CD14-positive monocyte (primary cell): ENCODE measurements at regions not wholly inside any gene's neighbourhood (a gene's known extent, or its start where the extent isn't known, plus 50 kb on each side); places are given as distances from the start of the nearest gene placed in this dataset.

Source experiments
- DNase-seq, 3 donors: peaks; one replicate each; pipeline ENCODE4 v3.0.0-alpha.2; 2011 to 2022
- H2AFZ ChIP-seq: 2 replicates; pipeline ENCODE4 v1.6.0; 2012; ENCODE audit warnings: mild to moderate bottlenecking, low read depth, low read length, inconsistent platforms; ENCODE audit not compliant: insufficient read depth, poor library complexity, severe bottlenecking
- H3K27ac ChIP-seq, 2 donors: 1 replicate in 1 of 2; 2 replicates in 1 of 2; pipeline ENCODE4 v1.5.1; 2012 to 2013; ENCODE audit warnings: low read length in 2 of 2, control low read depth in 1 of 2, inconsistent platforms in 1 of 2, low read depth in 1 of 2, mild to moderate bottlenecking in 1 of 2
- H3K27me3 ChIP-seq, 2 donors: one replicate each; pipeline versions ENCODE4 v1.6.0 to v1.6.1; 2011 to 2013; ENCODE audit warnings: low read length in 2 of 2; ENCODE audit not compliant: control insufficient read depth in 2 of 2, insufficient read depth in 2 of 2
- H3K36me3 ChIP-seq, 2 donors: replicated peaks in 1 of 2; 1 replicate in 1 of 2; 2 replicates in 1 of 2; pipeline versions ENCODE4 v1.5.1 to v1.6.1; 2012 to 2013; ENCODE audit warnings: low read length in 2 of 2, control low read depth in 1 of 2, inconsistent platforms in 1 of 2, mild to moderate bottlenecking in 1 of 2; ENCODE audit not compliant: insufficient read depth in 2 of 2, control insufficient read depth in 1 of 2
- H3K4me1 ChIP-seq, 2 donors: 1 replicate in 1 of 2; 2 replicates in 1 of 2; pipeline versions ENCODE4 v1.5.1 to v1.6.1; 2012 to 2013; ENCODE audit warnings: low read length in 2 of 2, control low read depth in 1 of 2, inconsistent platforms in 1 of 2, mild to moderate bottlenecking in 1 of 2, moderate library complexity in 1 of 2; ENCODE audit not compliant: insufficient read depth in 2 of 2, control insufficient read depth in 1 of 2
- H3K4me2 ChIP-seq: replicated peaks from 2 replicates; pipeline ENCODE3; 2012; ENCODE audit warnings: low read length, moderate library complexity, mild to moderate bottlenecking; ENCODE audit not compliant: poor library complexity, severe bottlenecking; ENCODE audit errors: extremely low read depth
- H3K4me3 ChIP-seq, 3 experiments: fragments of 200-600 bp in 1 of 3; sonication (generic) in 1 of 3; replicated peaks in 1 of 3; 1 replicate in 2 of 3; 2 replicates in 1 of 3; pipeline ENCODE4 v1.5.1; 2011 to 2013; ENCODE audit warnings: low read length in 3 of 3, mild to moderate bottlenecking in 3 of 3, control low read depth in 2 of 3, low read depth in 2 of 3, inconsistent platforms in 1 of 3, moderate library complexity in 1 of 3
- H3K79me2 ChIP-seq: 2 replicates; pipeline ENCODE4 v1.6.0; 2012; ENCODE audit warnings: mild to moderate bottlenecking, control low read depth, inconsistent platforms, low read length, moderate library complexity; ENCODE audit not compliant: insufficient read depth
- H3K9ac ChIP-seq: 2 replicates; pipeline ENCODE4 v1.6.0; 2017; ENCODE audit warnings: low read length, mild to moderate bottlenecking; ENCODE audit not compliant: insufficient read depth, poor library complexity, severe bottlenecking
- H3K9me3 ChIP-seq, 2 donors: replicated peaks in 1 of 2; 1 replicate in 1 of 2; 2 replicates in 1 of 2; pipeline versions ENCODE4 v1.5.1 to v1.6.1; 2012 to 2013; ENCODE audit warnings: low read length in 2 of 2, control low read depth in 1 of 2; ENCODE audit not compliant: control insufficient read depth in 1 of 2, insufficient read depth in 1 of 2
- H4K20me1 ChIP-seq: 2 replicates; pipeline ENCODE4 v1.6.0; 2012; ENCODE audit warnings: mild to moderate bottlenecking, low read length, control low read depth, moderate library complexity; ENCODE audit not compliant: insufficient read depth
- H3K27ac Mint-ChIP-seq, 7 donors: one replicate each; pipeline ENCODE4 v1.8.0; 2020; ENCODE audit warnings: mild to moderate bottlenecking in 7 of 7, mixed read lengths in 7 of 7, moderate library complexity in 6 of 7, inconsistent platforms in 2 of 7
- H3K27me3 Mint-ChIP-seq, 3 donors: one replicate each; pipeline ENCODE4 v1.8.0; 2021 to 2022; ENCODE audit warnings: low read depth in 3 of 3, mild to moderate bottlenecking in 3 of 3, mixed read lengths in 3 of 3, moderate library complexity in 3 of 3, inconsistent platforms in 1 of 3
- H3K36me3 Mint-ChIP-seq, 2 donors: one replicate each; pipeline ENCODE4 v1.8.0; 2020; ENCODE audit warnings: mixed read lengths in 2 of 2, inconsistent platforms in 1 of 2, mild to moderate bottlenecking in 1 of 2
- H3K4me1 Mint-ChIP-seq: one replicate; pipeline ENCODE4 v1.8.0; 2020; ENCODE audit warnings: mild to moderate bottlenecking, mixed read lengths
- H3K4me3 Mint-ChIP-seq, 2 donors: one replicate each; pipeline ENCODE4 v1.8.0; 2020; ENCODE audit warnings: mild to moderate bottlenecking in 2 of 2, mixed read lengths in 2 of 2, moderate library complexity in 1 of 2
- H3K9me3 Mint-ChIP-seq, 7 donors: one replicate each; pipeline ENCODE4 v1.8.0; 2020 to 2022; ENCODE audit warnings: mixed read lengths in 7 of 7, mild to moderate bottlenecking in 6 of 7, moderate library complexity in 6 of 7, inconsistent platforms in 2 of 7
- CTCF ChIP-seq: fragments of 200-600 bp; IDR thresholded peaks from one replicate; pipeline ENCODE4 v1.8.0; 2022; ENCODE audit warnings: antibody characterized with exemption, mild to moderate bottlenecking
- WGBS: methylation state at CpG from one replicate; pipeline ENCODE4 v1.1.5; 2013; ENCODE audit warnings: missing lambda C conversion rate; ENCODE audit not compliant: insufficient coverage; 5-methylcytosine and 5-hydroxymethylcytosine counted together
- intact Hi-C, 2 donors: fragments of 100-400 bp; cut with micrococcal nuclease; formaldehyde crosslinking; loops; one replicate each; pipeline versions ENCODE4 v1.15.0 to v1.15.1; 2023

- no peaks in the 10 kb centered on the region for H3K36me3 ChIP-seq
- no peak for TF ChIP-seq CTCF
- Mint-ChIP-seq H3K4me3 (no peak overlapping the region), H3K4me1 (no peaks in the 10 kb centered on the region), H3K9me3 (peaks cover 3 to 11% (median 4%) of the 10 kb centered on the region in 7 donors), H3K36me3 (no peaks in the 10 kb centered on the region), H3K27ac (no peak overlapping the region), H3K27me3 (peaks cover 0 to 1% (median 0%) of the 10 kb centered on the region in 3 donors)
- H2AFZ ChIP-seq = no peak overlapping the region
- no peak overlapping the region for H3K4me2 ChIP-seq
- no peaks in the 10 kb centered on the region for H3K79me2 ChIP-seq
- no peaks in the 10 kb centered on the region for H3K27me3 ChIP-seq
- H3K4me1 ChIP-seq = no peaks in the 10 kb centered on the region
- no peak for DNase-seq
- intact Hi-C loops = no loop called here
- H3K9me3 ChIP-seq = peaks cover 15% of the 10 kb centered on the region in 2 donors
- H4K20me1 ChIP-seq = no peaks in the 10 kb centered on the region
- no CpG with 5 or more reads among the region's 1 CpG for WGBS
- no peak overlapping the region for H3K9ac ChIP-seq
- no peak overlapping the region for H3K4me3 ChIP-seq
- H3K27ac ChIP-seq = no peak overlapping the region
Observed at GRCh38 chr6:65996096-65996495, 289.1 kb upstream of the EYS start.

GRCh38 chr6:65989676-65990075 is 282.6 kb upstream of the EYS start:
- H3K4me2 ChIP-seq = no peak overlapping the region
- no peaks in the 10 kb centered on the region for H3K36me3 Mint-ChIP-seq

More at GRCh38 chr6:65989676-65990075, 282.6 kb upstream of the EYS start:
- Histone ChIP-seq H3K4me3 (no peak overlapping the region), H3K4me1 (no peaks in the 10 kb centered on the region), H3K79me2 (no peaks in the 10 kb centered on the region), H4K20me1 (no peaks in the 10 kb centered on the region), H2AFZ (no peak overlapping the region), H3K9ac (no peak overlapping the region), H3K27me3 (no peaks in the 10 kb centered on the region), H3K9me3 (peaks cover 16 to 20% of the 10 kb centered on the region in 2 donors), H3K36me3 (no peaks in the 10 kb centered on the region), H3K27ac (no peak overlapping the region)
- H3K27ac Mint-ChIP-seq = no peak overlapping the region
- H3K27me3 Mint-ChIP-seq = no peaks in the 10 kb centered on the region
- no peak for TF ChIP-seq CTCF
- H3K9me3 Mint-ChIP-seq = peaks cover 0 to 19% (median 5%) of the 10 kb centered on the region in 7 donors
- no peak for DNase-seq
- intact Hi-C loops = no loop called here
- no peak overlapping the region for H3K4me3 Mint-ChIP-seq
- no peaks in the 10 kb centered on the region for H3K4me1 Mint-ChIP-seq
- 90% methylated on average over 5 of the region's 5 CpGs for WGBS
